RWPE2 (cell line): ENCODE measurements at regions not wholly inside any gene's neighbourhood (a gene's known extent, or its start where the extent isn't known, plus 50 kb on each side); places are given as distances from the start of the nearest gene placed in this dataset.

Source experiments
- ATAC-seq: fragments of 200-7000 bp; cut with Tn5 transposase; 3 replicates; pipeline ENCODE4 v1.9.1; 2021; ENCODE audit warnings: low read depth
- DNase-seq: peaks from one replicate; pipeline ENCODE4 v3.0.0-alpha.2; 2020; ENCODE audit warnings: low spot score
- H3K27ac ChIP-seq: fragments of 450-650 bp; 2 replicates; pipeline ENCODE4 v1.5.1; 2017; ENCODE audit warnings: mild to moderate bottlenecking; ENCODE audit not compliant: poor library complexity, severe bottlenecking
- H3K27me3 ChIP-seq: fragments of 250-450 bp; sonication (Bioruptor Pico); 2 replicates; pipeline ENCODE4 v1.5.1; 2021; ENCODE audit warnings: mild to moderate bottlenecking, moderate library complexity; ENCODE audit not compliant: insufficient read depth, poor library complexity, severe bottlenecking
- H3K36me3 ChIP-seq: fragments of 250-450 bp; sonication (Bioruptor Pico); 2 replicates; pipeline ENCODE4 v1.5.1; 2020; ENCODE audit warnings: low read depth, mild to moderate bottlenecking, moderate library complexity
- H3K4me1 ChIP-seq: fragments of 250-450 bp; sonication (Bioruptor Pico); 2 replicates; pipeline ENCODE4 v1.5.1; 2021; ENCODE audit warnings: mild to moderate bottlenecking, moderate library complexity; ENCODE audit not compliant: insufficient read depth, poor library complexity, severe bottlenecking
- H3K4me3 ChIP-seq: fragments of 250-450 bp; sonication (Bioruptor Pico); 2 replicates; pipeline ENCODE4 v1.5.1; 2021; ENCODE audit warnings: mild to moderate bottlenecking, moderate library complexity; ENCODE audit not compliant: severe bottlenecking
- H3K9me3 ChIP-seq: fragments of 250-450 bp; sonication (Bioruptor Pico); 2 replicates; pipeline ENCODE4 v1.5.1; 2021; ENCODE audit warnings: mild to moderate bottlenecking, moderate library complexity; ENCODE audit not compliant: severe bottlenecking
- CTCF ChIP-seq: fragments of 450-650 bp; IDR thresholded peaks from one replicate; pipeline ENCODE4 v1.5.1; 2017; ENCODE audit warnings: mild to moderate bottlenecking, moderate library complexity; ENCODE audit not compliant: poor library complexity, severe bottlenecking

GRCh38 chr12:112559784-112560183, 141.0 kb downstream of the PTPN11 start:
- ATAC-seq = no peak
- no peak for DNase-seq
- no peaks in the 10 kb centered on the region for H3K4me1 ChIP-seq
- H3K27ac ChIP-seq = no peak overlapping the region
- no peaks in the 10 kb centered on the region for H3K36me3 ChIP-seq
- H3K4me3 ChIP-seq = no peak overlapping the region
- no peaks in the 10 kb centered on the region for H3K9me3 ChIP-seq
- TF ChIP-seq CTCF = no peak
- no peaks in the 10 kb centered on the region for H3K27me3 ChIP-seq

- no peaks in the 10 kb centered on the region for H3K36me3 ChIP-seq
- H3K4me3 ChIP-seq = no peak overlapping the region
- no peak overlapping the region for H3K27ac ChIP-seq
- no peaks in the 10 kb centered on the region for H3K4me1 ChIP-seq
- no peaks in the 10 kb centered on the region for H3K9me3 ChIP-seq
- H3K27me3 ChIP-seq = peaks cover 4% of the 10 kb centered on the region
- no peak for ATAC-seq
- no peak for TF ChIP-seq CTCF
- no peak for DNase-seq
Measured at GRCh38 chr12:112564160-112564784, 145.5 kb downstream of the PTPN11 start.

- Histone ChIP-seq H3K27ac (no peak overlapping the region), H3K4me3 (no peak overlapping the region), H3K36me3 (no peaks in the 10 kb centered on the region), H3K27me3 (peaks cover 19% of the 10 kb centered on the region), H3K9me3 (no peaks in the 10 kb centered on the region), H3K4me1 (no peaks in the 10 kb centered on the region)
- DNase-seq = no peak
- TF ChIP-seq CTCF = no peak
- ATAC-seq = no peak
Measured at GRCh38 chr12:112568641-112569040, 149.9 kb downstream of the PTPN11 start.

- TF ChIP-seq CTCF = no peak
- Histone ChIP-seq H3K36me3 (no peaks in the 10 kb centered on the region), H3K27me3 (peaks cover 21% of the 10 kb centered on the region), H3K27ac (no peak overlapping the region), H3K4me1 (no peaks in the 10 kb centered on the region), H3K9me3 (no peaks in the 10 kb centered on the region), H3K4me3 (no peak overlapping the region)
- DNase-seq (no peak), ATAC-seq (no peak)
Measured at GRCh38 chr12:112570096-112570495, 151.3 kb downstream of the PTPN11 start.

- TF ChIP-seq CTCF = no peak
Measured at GRCh38 chr12:112573141-112573540, 154.4 kb downstream of the PTPN11 start.

More at GRCh38 chr12:112573141-112573540, 154.4 kb downstream of the PTPN11 start:
- Histone ChIP-seq H3K27me3 (peaks cover 28% of the 10 kb centered on the region), H3K27ac (no peak overlapping the region), H3K9me3 (no peaks in the 10 kb centered on the region), H3K4me3 (no peak overlapping the region), H3K36me3 (no peaks in the 10 kb centered on the region), H3K4me1 (no peaks in the 10 kb centered on the region)
- no peak for DNase-seq
- no peak for ATAC-seq
